HG03575 (cell line): ENCODE measurements at regions not wholly inside any gene's neighbourhood (a gene's known extent, or its start where the extent isn't known, plus 50 kb on each side); places are given as distances from the start of the nearest gene placed in this dataset.

Source experiments
- ATAC-seq: cut with Tn5 transposase; IDR thresholded peaks from one replicate; pipeline ENCODE4 v1.9.1; 2021; ENCODE audit not compliant: unreplicated experiment, insufficient number of reproducible peaks, low FRiP score; ENCODE audit errors: extremely low read depth

DNA sequence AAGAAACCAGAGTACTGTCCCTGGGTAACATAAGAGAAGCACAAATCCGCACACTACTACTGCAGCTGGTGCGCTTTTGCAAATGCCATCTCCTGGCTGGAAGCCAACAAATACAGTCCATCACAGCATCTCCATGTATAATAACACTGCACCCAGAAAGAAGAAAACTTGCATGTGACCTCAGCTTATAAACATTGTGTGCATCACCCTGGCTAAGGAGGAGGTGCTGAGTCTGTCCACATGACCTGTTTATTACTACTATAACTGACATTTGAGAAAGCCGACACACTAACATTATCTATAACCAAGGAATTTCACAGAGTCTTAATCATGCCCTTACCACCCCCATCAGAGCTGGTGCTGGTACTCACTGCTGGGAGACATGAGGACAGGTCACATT lies 516.8 kb downstream of the CFAP47 start:
- no peak for ATAC-seq

DNA sequence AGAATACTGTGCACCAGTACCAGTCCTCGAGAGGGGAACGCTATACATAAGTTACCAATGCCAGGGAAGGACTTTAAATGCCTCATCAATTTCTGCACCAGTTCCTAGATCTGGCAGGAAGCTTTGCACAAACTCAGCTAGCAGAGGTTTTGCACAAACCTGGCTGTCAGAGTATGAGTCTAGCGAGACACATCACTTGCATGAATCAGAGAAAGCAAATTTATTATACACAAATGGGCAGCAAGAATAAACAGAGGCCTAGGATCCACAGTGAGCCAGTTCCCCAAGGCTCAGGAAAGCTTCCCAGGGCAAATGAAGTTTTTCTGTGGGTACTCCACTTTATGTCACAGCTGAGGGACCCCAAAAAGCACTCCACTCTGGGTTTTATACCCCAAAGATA lies 523.5 kb downstream of the CFAP47 start:
- no peak for ATAC-seq

GRCh38 chrX:36445566-36445965 lies 526.0 kb downstream of the CFAP47 start:
- ATAC-seq: no peak

DNA sequence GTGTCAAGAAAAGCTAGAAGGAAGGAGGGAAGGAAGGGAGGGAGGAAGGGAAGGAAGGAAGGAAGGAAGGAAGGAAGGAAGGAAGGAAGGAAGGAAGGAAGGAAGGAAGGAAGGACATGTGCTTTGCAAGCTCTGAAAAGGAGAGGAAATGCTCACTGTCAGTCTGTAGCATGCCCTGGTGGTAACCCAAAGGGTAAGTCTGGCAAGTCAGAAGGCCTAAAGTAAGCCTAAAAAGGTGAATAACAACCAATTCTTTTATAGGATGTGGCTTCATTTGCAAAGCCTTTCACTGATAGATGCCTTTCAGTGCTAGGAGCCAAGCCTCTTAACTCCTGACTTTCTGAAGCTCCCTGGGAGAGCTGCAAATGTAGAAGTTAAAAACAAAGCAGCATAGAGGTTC lies 542.6 kb downstream of the CFAP47 start:
- ATAC-seq: no peak

DNA sequence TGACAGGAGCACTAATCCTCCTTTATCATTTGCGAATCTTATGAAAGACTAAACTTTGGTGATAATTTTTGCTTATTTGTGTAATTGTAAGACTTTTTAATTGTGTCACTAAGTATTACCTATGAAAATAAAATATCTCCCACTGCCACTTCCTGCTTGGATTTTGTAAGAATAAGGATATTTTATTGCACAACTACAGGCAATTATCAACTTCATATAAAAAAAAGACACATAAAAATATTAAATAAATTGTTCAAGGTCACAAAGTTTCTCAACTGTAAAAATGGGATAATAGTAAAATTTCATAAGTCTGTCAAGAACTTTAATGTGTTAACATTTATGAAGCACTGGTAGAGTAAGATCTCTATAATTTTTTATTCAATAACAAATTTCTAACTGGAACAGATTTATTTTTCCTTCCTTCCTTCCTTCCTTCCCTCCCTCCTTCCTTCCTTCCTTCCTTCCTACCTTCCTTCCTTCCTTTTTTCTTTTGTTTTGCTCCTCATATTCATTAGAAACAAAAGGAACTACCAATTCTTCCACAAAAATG lies 527.6 kb upstream of the FAM47C start:
- ATAC-seq: no peak

DNA sequence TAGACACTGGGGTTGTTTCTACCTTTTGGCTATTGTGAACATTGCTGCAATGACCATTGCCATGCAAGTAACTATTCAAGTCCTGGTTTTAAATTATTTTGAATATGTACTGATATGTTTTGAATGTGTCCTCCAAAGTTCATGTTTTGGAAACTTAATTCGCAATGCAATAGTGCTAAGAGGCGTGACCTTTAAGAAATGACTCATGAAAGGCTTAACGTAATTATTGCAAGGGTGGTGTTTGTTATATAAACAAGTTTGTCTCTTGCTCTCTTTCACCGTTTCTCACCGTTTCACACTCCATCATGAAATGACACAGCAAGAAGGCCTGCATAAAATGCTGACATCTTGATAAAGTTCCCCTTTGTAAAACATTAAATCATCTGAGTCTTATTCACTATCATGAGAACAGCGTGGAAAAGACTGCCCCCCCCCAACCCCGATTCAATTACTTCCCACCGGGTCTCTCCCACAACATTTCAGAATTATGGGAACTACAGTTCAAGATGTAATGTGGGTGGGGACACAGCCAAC lies 506.9 kb upstream of the FAM47C start:
- no peak for ATAC-seq

DNA sequence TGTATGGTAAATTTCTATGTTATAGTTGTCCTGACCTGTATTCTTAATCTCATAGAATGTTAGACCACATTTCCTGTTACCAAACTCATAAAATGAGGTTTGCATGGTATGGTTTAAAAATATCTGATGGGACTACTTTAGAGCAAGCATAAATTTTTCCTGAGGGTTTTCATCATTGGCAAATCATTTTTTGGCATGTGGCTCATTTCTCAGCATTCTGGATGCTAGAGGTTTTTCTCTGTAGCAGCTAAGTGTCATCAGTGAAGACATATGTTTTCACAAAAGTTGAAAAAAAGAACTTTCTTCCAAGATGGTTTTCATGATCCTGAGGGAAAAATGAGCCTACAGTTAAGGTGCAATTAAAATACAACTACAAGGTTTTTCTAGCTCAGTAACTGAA lies 503.5 kb upstream of the FAM47C start:
- ATAC-seq: no peak

DNA sequence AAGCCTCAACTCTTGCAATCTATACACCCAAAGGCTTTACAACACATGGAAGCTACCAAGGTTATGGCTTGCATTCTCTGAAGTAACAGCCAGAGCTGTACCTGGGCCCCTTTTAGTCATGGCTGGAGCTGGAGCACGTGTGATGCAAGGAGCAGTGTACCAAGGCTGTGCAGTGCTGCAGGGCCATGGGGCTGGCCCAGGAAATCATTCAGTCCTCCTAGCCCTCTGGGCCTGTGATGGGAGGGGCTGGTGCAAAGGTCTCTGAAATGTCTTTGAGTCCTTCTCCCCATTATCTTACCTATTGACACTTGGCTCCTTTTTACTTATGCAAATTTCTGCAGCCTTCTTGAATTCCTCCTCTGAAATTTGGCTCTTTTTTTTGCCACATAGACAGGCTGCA lies 500.1 kb upstream of the FAM47C start:
- ATAC-seq: no peak

- ATAC-seq: no peak
Measured at GRCh38 chrX:36510736-36511135, 497.4 kb upstream of the FAM47C start.

GRCh38 chrX:36528661-36529060 lies 479.5 kb upstream of the FAM47C start:
- ATAC-seq: no peak

- ATAC-seq: no peak
Measured at GRCh38 chrX:36534900-36535299, 473.3 kb upstream of the FAM47C start.

GRCh38 chrX:36543499-36543898 lies 464.7 kb upstream of the FAM47C start:
- no peak for ATAC-seq

DNA sequence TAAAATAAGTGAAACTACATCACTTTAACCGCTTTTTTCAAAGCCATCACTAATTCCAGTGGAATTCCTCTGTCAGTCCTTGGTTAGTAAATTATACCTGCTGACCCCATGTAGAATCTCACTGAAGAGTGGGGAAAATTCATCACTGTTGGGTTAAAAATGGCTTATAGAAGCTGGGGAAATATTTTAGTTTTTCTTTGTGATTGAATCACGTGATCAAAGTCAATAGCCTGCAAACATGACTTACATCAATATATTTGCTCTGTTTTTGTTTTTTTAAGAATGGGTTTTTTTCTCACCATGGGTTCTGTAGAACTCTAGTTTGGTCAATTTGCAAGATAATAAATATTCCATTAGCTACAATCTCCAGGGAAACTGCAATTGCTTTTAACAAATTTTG lies 445.2 kb upstream of the FAM47C start:
- ATAC-seq: no peak

DNA sequence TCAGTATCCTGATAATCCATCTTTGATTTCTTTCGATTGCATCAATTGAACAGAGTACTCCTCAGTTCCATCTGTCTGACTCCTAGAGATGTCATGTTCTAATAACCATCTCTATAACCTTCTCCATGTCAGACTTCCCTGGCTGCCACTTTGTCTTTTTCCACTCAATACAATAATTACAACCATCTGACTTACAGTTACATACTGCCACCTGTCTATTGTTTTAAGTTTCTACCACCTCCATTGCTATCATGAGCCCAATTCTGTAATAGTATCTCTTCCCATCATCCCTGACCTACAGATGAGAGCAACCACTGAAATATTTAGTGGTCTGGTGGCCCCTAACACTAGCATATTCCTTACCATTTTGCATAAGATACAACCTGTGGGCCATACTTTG lies 439.2 kb upstream of the FAM47C start:
- no peak for ATAC-seq

GRCh38 chrX:36573720-36574119 lies 434.4 kb upstream of the FAM47C start:
- ATAC-seq: no peak

GRCh38 chrX:36575670-36576069 lies 432.5 kb upstream of the FAM47C start:
- ATAC-seq: no peak

- ATAC-seq: no peak
Measured at GRCh38 chrX:36577006-36577405, 431.2 kb upstream of the FAM47C start.

- no peak for ATAC-seq
Measured at GRCh38 chrX:36581030-36581429, 427.1 kb upstream of the FAM47C start.

GRCh38 chrX:36583674-36584073 lies 424.5 kb upstream of the FAM47C start:
- ATAC-seq: no peak

DNA sequence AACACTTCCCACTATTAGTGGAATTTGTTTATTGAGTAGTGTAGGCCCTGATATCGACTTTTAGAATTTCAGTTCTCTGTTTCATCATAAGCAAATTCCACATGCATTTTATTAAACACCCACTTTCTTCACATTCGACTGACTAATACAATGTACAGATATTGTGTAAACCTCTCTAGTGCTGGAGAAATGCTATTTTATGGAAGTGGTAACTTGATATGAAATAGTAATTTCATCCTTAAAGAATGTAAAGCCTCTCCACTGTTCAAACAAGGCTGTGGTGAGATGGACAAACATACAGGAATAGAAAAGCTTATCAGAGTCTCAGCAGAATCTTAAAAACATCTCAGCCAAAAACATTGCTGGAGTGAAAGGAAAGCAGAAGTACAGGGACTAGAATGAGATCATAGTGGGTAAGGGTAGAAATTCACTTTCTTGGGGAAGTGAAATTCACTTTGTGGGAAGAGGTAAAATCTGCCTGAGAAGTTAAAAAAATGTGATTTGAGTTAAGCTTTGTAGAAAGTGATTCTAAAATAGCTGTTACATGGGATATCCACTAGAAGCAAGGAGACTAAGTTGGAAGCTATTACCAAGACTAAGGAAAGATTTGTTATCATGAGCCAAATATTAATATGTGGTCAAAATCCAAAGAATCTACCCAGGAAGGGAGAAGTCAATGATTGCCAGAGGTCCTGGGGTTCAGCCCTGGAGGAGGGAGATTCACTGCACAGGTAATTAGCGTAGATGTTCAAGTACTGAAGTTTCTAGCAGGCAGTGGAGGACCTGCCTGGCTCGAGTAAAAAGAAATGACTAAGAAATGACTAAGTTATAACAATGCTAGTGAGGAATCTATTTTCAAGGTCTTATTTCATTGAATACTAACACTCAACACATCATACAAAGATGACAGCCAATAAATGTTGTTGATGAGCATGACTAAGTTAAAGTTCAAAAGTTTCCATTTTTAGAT lies 398.3 kb upstream of the FAM47C start:
- no peak for ATAC-seq
